ENCODE measurements at regions not wholly inside any gene's neighbourhood (a gene's known extent, or its start where the extent isn't known, plus 50 kb on each side); places are given as distances from the start of the nearest gene placed in this dataset.

GRCh38 chr2:223674998-223675609, 72.9 kb upstream of the SCG2 start:
- Histone ChIP-seq H3K4me2 (ENCODE audit: control insufficient read depth, extremely low read depth, insufficient read depth, low read depth, low read length) (no peak overlapping the region), H3K4me1 (ENCODE audit: control insufficient read depth, extremely low read depth, insufficient read depth, low read length) (no peaks in the 10 kb centered on the region), H3K9me3 (ENCODE audit: control insufficient read depth, low read depth, low read length) (no peaks in the 10 kb centered on the region), H3K27me3 (ENCODE audit: control insufficient read depth, extremely low read depth, insufficient read depth, low read length) (no peaks in the 10 kb centered on the region), H3K9ac (ENCODE audit: control insufficient read depth, extremely low read depth, insufficient read depth, low read length) (no peak overlapping the region), H3K79me2 (ENCODE audit: control insufficient read depth, insufficient read depth, low read length) (no peaks in the 10 kb centered on the region), H3K4me3 (ENCODE audit: control insufficient read depth in 2 of 3, extremely low read depth in 1 of 3, insufficient read depth in 2 of 3, low read depth in 1 of 3, low read length in 3 of 3) (no peak overlapping the region), H2AFZ (ENCODE audit: control insufficient read depth, low read length) (no peak overlapping the region), H4K20me1 (ENCODE audit: control insufficient read depth, extremely low read depth, insufficient read depth, low read length) (no peaks in the 10 kb centered on the region), H3K36me3 (ENCODE audit: control insufficient read depth in 2 of 2, extremely low read depth in 1 of 2, insufficient read depth in 2 of 2, low read length in 2 of 2) (no peaks in the 10 kb centered on the region), H3K9me1 (ENCODE audit: control insufficient read depth, extremely low read depth, insufficient read depth, low read length) (no peaks in the 10 kb centered on the region), H3K27ac (ENCODE audit: control insufficient read depth, insufficient read depth, low read length) (no peak overlapping the region)
- TF ChIP-seq EZH2 (IDR thresholded peaks at IDR 0.05; ENCODE audit: low read length), result no peak
- TF ChIP-seq, protein P1, sequence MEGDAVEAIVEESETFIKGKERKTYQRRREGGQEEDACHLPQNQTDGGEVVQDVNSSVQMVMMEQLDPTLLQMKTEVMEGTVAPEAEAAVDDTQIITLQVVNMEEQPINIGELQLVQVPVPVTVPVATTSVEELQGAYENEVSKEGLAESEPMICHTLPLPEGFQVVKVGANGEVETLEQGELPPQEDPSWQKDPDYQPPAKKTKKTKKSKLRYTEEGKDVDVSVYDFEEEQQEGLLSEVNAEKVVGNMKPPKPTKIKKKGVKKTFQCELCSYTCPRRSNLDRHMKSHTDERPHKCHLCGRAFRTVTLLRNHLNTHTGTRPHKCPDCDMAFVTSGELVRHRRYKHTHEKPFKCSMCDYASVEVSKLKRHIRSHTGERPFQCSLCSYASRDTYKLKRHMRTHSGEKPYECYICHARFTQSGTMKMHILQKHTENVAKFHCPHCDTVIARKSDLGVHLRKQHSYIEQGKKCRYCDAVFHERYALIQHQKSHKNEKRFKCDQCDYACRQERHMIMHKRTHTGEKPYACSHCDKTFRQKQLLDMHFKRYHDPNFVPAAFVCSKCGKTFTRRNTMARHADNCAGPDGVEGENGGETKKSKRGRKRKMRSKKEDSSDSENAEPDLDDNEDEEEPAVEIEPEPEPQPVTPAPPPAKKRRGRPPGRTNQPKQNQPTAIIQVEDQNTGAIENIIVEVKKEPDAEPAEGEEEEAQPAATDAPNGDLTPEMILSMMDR (optimal IDR thresholded peaks at IDR 0.05 in 1 of 3, IDR thresholded peaks at IDR 0.05 in 1 of 3, conservative IDR thresholded peaks at IDR 0.05 in 1 of 3; ENCODE audit: extremely low read depth in 1 of 3, insufficient read depth in 2 of 3, low read length in 3 of 3), result peak; percentile 45 to 62 (median 56)
- no peak for FAIRE-seq
- dilution Hi-C loops (cut with MboI; ENCODE audit: extremely low pct_ligation_motif_present, low sequenced_read_pairs), result no loop called here
- DNase-seq (ENCODE audit: low read depth, low spot score), result no peak

GRCh38 chr2:223669453-223670225, 67.5 kb upstream of the SCG2 start:
- no peaks in the 10 kb centered on the region for H3K9me3 ChIP-seq (ENCODE audit: control insufficient read depth, low read depth, low read length)
- DNase-seq (ENCODE audit: low read depth, low spot score) (no peak), FAIRE-seq (no peak)
- dilution Hi-C loops (cut with MboI; ENCODE audit: extremely low pct_ligation_motif_present, low sequenced_read_pairs), result no loop called here
- H3K4me1 ChIP-seq (ENCODE audit: control insufficient read depth, extremely low read depth, insufficient read depth, low read length), result no peaks in the 10 kb centered on the region
- no peak overlapping the region for H3K4me3 ChIP-seq (ENCODE audit: control insufficient read depth in 2 of 3, extremely low read depth in 1 of 3, insufficient read depth in 2 of 3, low read depth in 1 of 3, low read length in 3 of 3)
- no peak overlapping the region for H3K9ac ChIP-seq (ENCODE audit: control insufficient read depth, extremely low read depth, insufficient read depth, low read length)
- no peaks in the 10 kb centered on the region for H3K9me1 ChIP-seq (ENCODE audit: control insufficient read depth, extremely low read depth, insufficient read depth, low read length)
- no peaks in the 10 kb centered on the region for H3K27me3 ChIP-seq (ENCODE audit: control insufficient read depth, extremely low read depth, insufficient read depth, low read length)
- no peak overlapping the region for H3K27ac ChIP-seq (ENCODE audit: control insufficient read depth, insufficient read depth, low read length)
- H3K79me2 ChIP-seq (ENCODE audit: control insufficient read depth, insufficient read depth, low read length), result no peaks in the 10 kb centered on the region
- no peaks in the 10 kb centered on the region for H4K20me1 ChIP-seq (ENCODE audit: control insufficient read depth, extremely low read depth, insufficient read depth, low read length)
- no peaks in the 10 kb centered on the region for H3K36me3 ChIP-seq (ENCODE audit: control insufficient read depth in 2 of 2, extremely low read depth in 1 of 2, insufficient read depth in 2 of 2, low read length in 2 of 2)
- no peak overlapping the region for H2AFZ ChIP-seq (ENCODE audit: control insufficient read depth, low read length)
- TF ChIP-seq, protein P1 (optimal IDR thresholded peaks at IDR 0.05 in 1 of 3, IDR thresholded peaks at IDR 0.05 in 1 of 3, conservative IDR thresholded peaks at IDR 0.05 in 1 of 3; ENCODE audit: extremely low read depth in 1 of 3, insufficient read depth in 2 of 3, low read length in 3 of 3), result no peak
- no peak for TF ChIP-seq EZH2 (IDR thresholded peaks at IDR 0.05; ENCODE audit: low read length)
- H3K4me2 ChIP-seq (ENCODE audit: control insufficient read depth, extremely low read depth, insufficient read depth, low read depth, low read length), result no peak overlapping the region

Measured in keratinocyte (primary cell).